ENCODE measurements at regions not wholly inside any gene's neighbourhood (a gene's known extent, or its start where the extent isn't known, plus 50 kb on each side); places are given as distances from the start of the nearest gene placed in this dataset.

DNA sequence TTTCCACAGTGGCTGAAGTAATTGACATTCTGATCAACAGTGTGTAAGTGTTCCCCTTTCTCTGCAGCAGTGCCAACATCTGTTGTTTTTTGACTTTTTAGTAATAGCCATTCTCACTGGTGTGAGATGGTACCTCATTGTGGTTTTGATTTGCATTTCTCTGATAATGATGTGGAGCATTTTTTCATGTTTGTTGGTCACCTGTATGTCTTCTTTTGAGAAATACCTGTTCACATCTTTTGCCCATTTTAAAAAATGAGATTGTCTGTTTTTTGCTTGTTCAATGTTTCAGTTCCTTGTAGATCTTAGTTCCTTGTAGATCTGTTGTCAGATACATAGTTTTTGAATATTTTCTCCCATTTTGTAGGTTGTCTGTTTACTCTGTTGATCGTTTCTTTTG is 162.5 kb upstream of the PITX1 start:
- no peak overlapping the region for H3K4me3 ChIP-seq (ENCODE audit: low read length)
- no peak for TF ChIP-seq CTCF (conservative IDR thresholded peaks at IDR 0.05; ENCODE audit: low read depth, low read length)
- DNase-seq (ENCODE audit: low read depth), result no peak

- no peak for DNase-seq (ENCODE audit: low read depth)
- no peak overlapping the region for H3K4me3 ChIP-seq (ENCODE audit: low read length)
- no peak for TF ChIP-seq CTCF (conservative IDR thresholded peaks at IDR 0.05; ENCODE audit: low read depth, low read length)
These were observed 161.2 kb upstream of the PITX1 start for GRCh38 chr5:135195270-135195608.

GRCh38 chr5:135194573-135195269 is 160.7 kb upstream of the PITX1 start:
- no peak for DNase-seq (ENCODE audit: low read depth)

GRCh38 chr5:135194126-135194488 is 160.1 kb upstream of the PITX1 start:
- TF ChIP-seq CTCF (conservative IDR thresholded peaks at IDR 0.05; ENCODE audit: low read depth, low read length), result no peak
- DNase-seq (ENCODE audit: low read depth), result no peak
- no peak overlapping the region for H3K4me3 ChIP-seq (ENCODE audit: low read length)

More at GRCh38 chr5:135194573-135195269, 160.7 kb upstream of the PITX1 start:
- no peak overlapping the region for H3K4me3 ChIP-seq (ENCODE audit: low read length)
- TF ChIP-seq CTCF (conservative IDR thresholded peaks at IDR 0.05; ENCODE audit: low read depth, low read length), result no peak

- no peak for DNase-seq (ENCODE audit: low read depth)
- no peak for TF ChIP-seq CTCF (conservative IDR thresholded peaks at IDR 0.05; ENCODE audit: low read depth, low read length)
- H3K4me3 ChIP-seq (ENCODE audit: low read length), result no peak overlapping the region
These were observed 159.4 kb upstream of the PITX1 start for GRCh38 chr5:135193213-135194125.

GRCh38 chr5:135192351-135192750 is 158.3 kb upstream of the PITX1 start:
- H3K4me3 ChIP-seq (ENCODE audit: low read length), result no peak overlapping the region
- DNase-seq (ENCODE audit: low read depth), result no peak
- TF ChIP-seq CTCF (conservative IDR thresholded peaks at IDR 0.05; ENCODE audit: low read depth, low read length), result no peak

Data from retinal pigment epithelial cell (primary cell).